Kidney (tissue), 13 donors: ENCODE measurements at regions not wholly inside any gene's neighbourhood (a gene's known extent, or its start where the extent isn't known, plus 50 kb on each side); places are given as distances from the start of the nearest gene placed in this dataset.

ENCODE experiments used
- DNase-seq, 5 donors: peaks; one replicate each; pipeline ENCODE4 v3.0.0-alpha.2; 2013 to 2020
- FAIRE-seq: peaks from 2 replicates; lab custom pipeline; 2012; peaks lifted over from hg19 to GRCh38; lab: Jason Lieb, UNC
- H3K27ac ChIP-seq, 2 donors: one replicate each; pipeline ENCODE4 v1.7.0; 2013; ENCODE audit warnings: low read depth in 2 of 2, low read length in 2 of 2, inconsistent platforms in 1 of 2
- H3K27me3 ChIP-seq: one replicate; pipeline ENCODE4 v1.7.1; 2013; ENCODE audit warnings: low read length, inconsistent platforms; ENCODE audit not compliant: control insufficient read depth, insufficient read depth
- H3K36me3 ChIP-seq, 3 donors: one replicate each; pipeline versions ENCODE4 v1.7.0 to v1.7.1; 2013; ENCODE audit warnings: low read length in 3 of 3, control low read depth in 1 of 3, inconsistent platforms in 1 of 3; ENCODE audit not compliant: insufficient read depth in 3 of 3, control insufficient read depth in 2 of 3
- H3K4me1 ChIP-seq, 3 donors: one replicate each; pipeline versions ENCODE4 v1.7.0 to v1.7.1; 2013; ENCODE audit warnings: low read length in 3 of 3, inconsistent platforms in 1 of 3, low read depth in 1 of 3; ENCODE audit not compliant: control insufficient read depth in 2 of 3, insufficient read depth in 2 of 3
- H3K4me3 ChIP-seq, 3 donors: one replicate each; pipeline versions ENCODE4 v1.7.0 to v1.8.1; 2013; ENCODE audit warnings: low read length in 3 of 3, control low read depth in 1 of 3, inconsistent platforms in 1 of 3
- H3K9ac ChIP-seq, 3 donors: one replicate each; pipeline versions ENCODE4 v1.7.0 to v1.7.1; 2013; ENCODE audit warnings: low read length in 3 of 3, control low read depth in 1 of 3, inconsistent platforms in 1 of 3
- H3K9me3 ChIP-seq, 3 donors: one replicate each; pipeline versions ENCODE4 v1.7.0 to v1.7.1; 2013; ENCODE audit warnings: low read length in 3 of 3, control low read depth in 1 of 3, inconsistent platforms in 1 of 3; ENCODE audit not compliant: control insufficient read depth in 2 of 3, insufficient read depth in 1 of 3
- CTCF ChIP-seq: IDR thresholded peaks from 3 replicates; pipeline ENCODE4 v1.5.1; 2012; ENCODE audit warnings: mild to moderate bottlenecking, moderate library complexity, borderline replicate concordance; ENCODE audit not compliant: insufficient read depth; ENCODE audit errors: extremely low read depth
- intact Hi-C: fragments of 100-400 bp; cut with DNase I; formaldehyde crosslinking; loops from one replicate; pipeline ENCODE4 v1.11.1; 2022
- donor health status: control.
- donor health status: control.
- donor health status: control.
- donor health status: control.
- donor health status: control.
- donor health status: DM: yes; HTN: yes; CAD: no.
- donor health status: Normal renal cell carcinoma (clear cell type).

DNA sequence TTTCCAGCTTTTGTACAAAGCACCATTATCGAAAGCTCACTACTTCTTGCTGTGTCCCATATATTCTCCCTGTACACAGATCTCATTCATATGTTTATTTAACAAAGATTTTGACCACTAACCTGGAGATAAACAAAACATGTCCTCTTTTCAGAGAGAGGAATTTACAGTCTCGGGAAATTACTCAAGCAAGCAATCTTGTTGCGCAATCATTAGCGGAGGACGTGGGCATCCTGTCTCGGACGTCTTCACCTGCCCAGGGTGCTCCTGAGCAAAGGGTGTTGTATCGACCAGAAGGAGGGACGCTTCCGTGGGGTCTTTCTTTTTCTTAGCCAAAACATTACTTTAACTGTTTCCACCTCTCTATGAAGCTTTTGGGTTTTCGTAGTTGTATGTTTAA, 66.5 kb upstream of the CLCN4 start:
- intact Hi-C loops, result no loop called here
- Histone ChIP-seq H3K27ac (no peak overlapping the region), H3K4me3 (no peak overlapping the region), H3K9ac (no peak overlapping the region), H3K4me1 (no peaks in the 10 kb centered on the region), H3K36me3 (peaks cover 0 to 9% (median 2%) of the 10 kb centered on the region in 3 donors), H3K9me3 (no peaks in the 10 kb centered on the region), H3K27me3 (no peaks in the 10 kb centered on the region)
- no peak for TF ChIP-seq CTCF
- DNase-seq (no peak), FAIRE-seq (no peak)

- Histone ChIP-seq H3K36me3 (peaks cover 0 to 12% (median 2%) of the 10 kb centered on the region in 3 donors), H3K4me1 (no peaks in the 10 kb centered on the region), H3K27me3 (no peaks in the 10 kb centered on the region), H3K9ac (no peak overlapping the region), H3K27ac (no peak overlapping the region), H3K4me3 (no peak overlapping the region), H3K9me3 (no peaks in the 10 kb centered on the region)
- no peak for DNase-seq
- TF ChIP-seq CTCF, result no peak
- intact Hi-C loops, result no loop called here
- FAIRE-seq, result no peak
Measured at GRCh38 chrX:10095246-10095645, 61.5 kb upstream of the CLCN4 start.

DNA sequence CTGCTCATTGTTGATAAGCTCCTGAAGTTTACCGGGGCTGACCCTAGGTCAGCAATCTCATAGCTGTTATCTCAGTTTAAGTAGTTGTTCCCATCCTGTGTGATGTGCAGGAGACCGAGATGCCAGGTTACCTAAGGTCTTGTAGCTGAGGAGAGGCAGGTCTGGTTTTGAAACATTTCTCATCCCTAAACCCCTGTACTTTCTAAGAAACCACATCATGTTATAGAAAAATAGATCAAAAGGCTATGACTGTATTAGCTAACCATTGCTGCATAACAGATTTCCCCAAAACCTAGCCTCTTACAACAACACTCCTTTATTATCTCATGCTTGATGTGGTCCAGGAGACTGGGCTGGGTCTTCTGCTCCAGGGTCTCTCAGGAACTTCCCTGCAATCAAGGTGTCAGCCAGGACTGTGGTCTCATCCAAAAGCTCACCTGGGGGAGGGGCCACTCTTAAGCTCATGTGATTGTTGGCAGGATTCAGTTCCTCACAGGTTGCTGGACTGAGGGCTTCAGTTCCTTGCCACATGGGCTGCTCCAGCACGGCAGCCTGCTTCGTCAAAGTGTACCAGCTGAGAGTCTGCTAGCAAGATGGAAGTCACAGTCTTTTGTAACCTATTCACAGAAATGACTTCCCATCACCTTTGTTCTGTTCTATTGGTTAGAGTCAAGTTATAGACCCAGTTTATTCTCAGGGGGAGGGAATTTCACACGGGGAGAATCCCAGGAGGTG, 60.9 kb upstream of the CLCN4 start:
- Histone ChIP-seq H3K4me3 (no peak overlapping the region), H3K9me3 (no peaks in the 10 kb centered on the region), H3K9ac (no peak overlapping the region), H3K27ac (no peak overlapping the region), H3K36me3 (peaks cover 0 to 12% (median 2%) of the 10 kb centered on the region in 3 donors), H3K4me1 (no peaks in the 10 kb centered on the region), H3K27me3 (no peaks in the 10 kb centered on the region)
- DNase-seq (no peak), FAIRE-seq (no peak)
- TF ChIP-seq CTCF, result no peak
- intact Hi-C loops, result no loop called here

DNA sequence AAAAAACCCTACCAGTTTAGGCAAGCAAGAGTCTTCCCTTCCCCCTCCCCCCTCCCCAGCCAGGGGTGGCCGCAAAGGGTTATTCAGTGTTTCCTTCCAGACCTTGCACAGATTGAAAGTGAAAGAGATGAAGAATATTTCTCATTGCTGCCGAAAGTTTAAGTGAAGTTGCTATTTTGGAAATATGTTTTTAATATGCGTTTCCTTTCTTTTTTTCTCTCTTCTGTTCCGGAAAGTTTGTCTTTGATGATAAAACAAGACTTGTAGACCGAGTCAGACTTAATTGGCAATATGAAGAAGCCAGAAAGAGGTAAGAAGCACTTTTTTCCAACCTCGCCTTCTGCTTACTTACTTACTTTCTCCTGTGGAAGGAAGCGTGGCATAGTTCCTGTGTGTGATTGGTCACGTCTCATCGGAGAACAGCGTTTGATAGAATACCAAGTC, 58.5 kb upstream of the CLCN4 start:
- H3K4me1 ChIP-seq, result no peaks in the 10 kb centered on the region
- H3K4me3 ChIP-seq, result peak overlapping the region in 2 of 3 donors; percentile 48 to 63
- H3K27ac ChIP-seq, result peak overlapping the region in 1 of 2 donors; percentile 53
- no peak for DNase-seq
- H3K9me3 ChIP-seq, result no peaks in the 10 kb centered on the region
- no peaks in the 10 kb centered on the region for H3K27me3 ChIP-seq
- intact Hi-C loops, result no loop called here
- H3K36me3 ChIP-seq, result peaks cover 0 to 12% (median 0%) of the 10 kb centered on the region in 3 donors
- H3K9ac ChIP-seq, result no peak overlapping the region
- no peak for TF ChIP-seq CTCF
- no peak for FAIRE-seq
